Fibroblast of lung (primary cell): ENCODE measurements at regions not wholly inside any gene's neighbourhood (a gene's known extent, or its start where the extent isn't known, plus 50 kb on each side); places are given as distances from the start of the nearest gene placed in this dataset.
A peak's percentile ranks its signal among the peaks of the same experiment; 100 is the strongest.

Experiments
- DNase-seq, 2 donors: peaks; one replicate each; pipeline versions ENCODE4 v3.0.0 to v3.0.0-alpha.2; 2010; ENCODE audit warnings: low read depth in 2 of 2
- H2AFZ ChIP-seq: 2 replicates; pipeline ENCODE4 v1.5.1; 2012; ENCODE audit warnings: low read length, control low read depth, inconsistent platforms
- H3K27ac ChIP-seq: 2 replicates; pipeline ENCODE4 v1.5.1; 2011; ENCODE audit warnings: low read length, control low read depth; ENCODE audit not compliant: insufficient read depth
- H3K27me3 ChIP-seq: 2 replicates; pipeline ENCODE4 v1.5.1; 2011; ENCODE audit warnings: mild to moderate bottlenecking, low read length; ENCODE audit not compliant: control insufficient read depth, insufficient read depth
- H3K36me3 ChIP-seq: 2 replicates; pipeline ENCODE4 v1.5.1; 2011; ENCODE audit warnings: low read length; ENCODE audit not compliant: control insufficient read depth, insufficient read depth
- H3K4me1 ChIP-seq: 2 replicates; pipeline ENCODE4 v1.5.1; 2011; ENCODE audit warnings: low read length; ENCODE audit not compliant: control insufficient read depth, insufficient read depth; ENCODE audit errors: extremely low read depth
- H3K4me2 ChIP-seq: 2 replicates; pipeline ENCODE4 v1.5.1; 2011; ENCODE audit warnings: low read length, control low read depth; ENCODE audit not compliant: insufficient read depth; ENCODE audit errors: extremely low read depth
- H3K4me3 ChIP-seq, 4 experiments: fragments of 200-600 bp in 1 of 4; sonication (generic) in 1 of 4; replicated peaks in 1 of 4; 2 replicates each; pipeline ENCODE4 v1.5.1; 2011 to 2016; ENCODE audit warnings: low read length in 4 of 4, low read depth in 3 of 4, mild to moderate bottlenecking in 3 of 4, control low read depth in 2 of 4, inconsistent platforms in 1 of 4, mixed read lengths in 1 of 4; ENCODE audit not compliant: insufficient read depth in 1 of 4; ENCODE audit errors: control extremely low read depth in 1 of 4
- H3K79me2 ChIP-seq: 2 replicates; pipeline ENCODE4 v1.5.1; 2012; ENCODE audit warnings: mild to moderate bottlenecking, low read length, inconsistent platforms; ENCODE audit not compliant: control insufficient read depth, insufficient read depth
- H3K9ac ChIP-seq: 2 replicates; pipeline ENCODE4 v1.5.1; 2011; ENCODE audit warnings: mild to moderate bottlenecking, low read length, control low read depth; ENCODE audit not compliant: insufficient read depth
- H3K9me3 ChIP-seq: 2 replicates; pipeline ENCODE4 v1.5.1; 2012; ENCODE audit warnings: low read depth, low read length; ENCODE audit not compliant: control insufficient read depth, insufficient read depth
- H4K20me1 ChIP-seq: 2 replicates; pipeline ENCODE4 v1.5.1; 2011; ENCODE audit warnings: low read length; ENCODE audit not compliant: control insufficient read depth, insufficient read depth; ENCODE audit errors: extremely low read depth
- CTCF ChIP-seq, 2 donors: IDR thresholded peaks in 1 of 2; conservative IDR thresholded peaks in 1 of 2; 1 replicate in 1 of 2; 2 replicates in 1 of 2; pipeline ENCODE4 v1.5.1; 2011 to 2012; ENCODE audit warnings: low read length in 2 of 2, control low read depth in 1 of 2, inconsistent platforms in 1 of 2, low read depth in 1 of 2, mild to moderate bottlenecking in 1 of 2
- EZH2 ChIP-seq: IDR thresholded peaks from 2 replicates; pipeline ENCODE4 v1.5.1; 2012; ENCODE audit warnings: low read length, control low read depth, mild to moderate bottlenecking; ENCODE audit errors: missing control alignments

DNA sequence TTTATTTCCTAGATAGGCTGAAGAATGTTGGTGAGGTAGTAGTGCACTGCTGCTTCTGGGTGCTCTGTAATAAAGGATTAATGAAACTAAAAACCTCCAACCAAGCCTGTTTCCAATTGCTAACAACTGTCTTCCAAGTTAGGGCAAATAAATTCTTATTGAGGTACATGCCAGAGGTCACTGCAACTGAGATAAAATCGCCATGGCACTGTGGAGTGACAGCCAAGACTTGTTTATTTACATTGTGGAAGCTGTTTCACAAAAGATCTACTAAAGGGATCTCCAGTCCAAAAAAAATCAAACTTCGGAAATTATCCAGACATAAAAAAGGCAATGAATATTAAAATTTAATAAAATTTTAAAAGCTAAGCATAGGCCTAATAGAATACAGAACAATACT, 65.2 kb downstream of the HYCC1 start:
- Histone ChIP-seq H3K79me2 (no peaks in the 10 kb centered on the region), H3K4me3 (no peak overlapping the region), H3K27ac (no peak overlapping the region), H3K9ac (no peak overlapping the region), H3K36me3 (no peaks in the 10 kb centered on the region), H2AFZ (no peak overlapping the region), H3K4me1 (peaks cover 6% of the 10 kb centered on the region), H3K27me3 (no peaks in the 10 kb centered on the region), H4K20me1 (peaks cover 6% of the 10 kb centered on the region), H3K9me3 (no peaks in the 10 kb centered on the region), H3K4me2 (no peak overlapping the region)
- TF ChIP-seq EZH2 = no peak
- no peak for TF ChIP-seq CTCF (conservative IDR thresholded peaks at IDR 0.05 in 1 of 2, IDR thresholded peaks at IDR 0.05 in 1 of 2; ENCODE audit: low read depth in 1 of 2, low read length in 2 of 2)
- DNase-seq = no peak

GRCh38 chr7:22945584-22945983, 68.3 kb downstream of the HYCC1 start:
- TF ChIP-seq CTCF (conservative IDR thresholded peaks at IDR 0.05 in 1 of 2, IDR thresholded peaks at IDR 0.05 in 1 of 2; ENCODE audit: low read depth in 1 of 2, low read length in 2 of 2) (no peak), EZH2 (no peak)
- peaks cover 2% of the 10 kb centered on the region for H3K36me3 ChIP-seq
- no peaks in the 10 kb centered on the region for H3K79me2 ChIP-seq
- no peaks in the 10 kb centered on the region for H3K27me3 ChIP-seq
- H3K4me3 ChIP-seq = no peak overlapping the region
- H3K9ac ChIP-seq = no peak overlapping the region
- no peak overlapping the region for H2AFZ ChIP-seq
- peaks cover 6% of the 10 kb centered on the region for H4K20me1 ChIP-seq
- peak overlapping the region; percentile 26 for H3K27ac ChIP-seq
- peak overlapping the region; percentile 8 for H3K4me2 ChIP-seq
- DNase-seq = peak; percentile 23 to 81
- H3K9me3 ChIP-seq = no peaks in the 10 kb centered on the region
- peaks cover 7% of the 10 kb centered on the region for H3K4me1 ChIP-seq

DNA sequence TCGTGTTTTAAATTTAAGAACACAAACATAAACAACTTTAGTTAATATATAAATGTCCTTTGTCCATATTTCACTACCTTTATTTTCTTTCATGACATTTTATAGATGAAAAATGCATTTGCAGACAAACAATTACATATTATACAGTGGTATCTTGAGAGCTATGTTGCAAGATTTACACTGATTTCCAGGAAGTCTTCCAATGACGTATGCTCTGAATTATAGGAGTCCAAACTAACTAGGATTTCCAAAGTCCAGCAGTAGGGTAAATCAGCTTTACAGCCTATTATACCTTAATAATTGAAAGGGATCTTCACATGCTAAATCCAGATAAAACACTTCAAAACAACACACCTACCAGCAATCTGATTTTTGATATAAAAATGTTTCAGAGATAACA, 69.4 kb downstream of the HYCC1 start:
- H3K4me2 ChIP-seq = no peak overlapping the region
- TF ChIP-seq CTCF (conservative IDR thresholded peaks at IDR 0.05 in 1 of 2, IDR thresholded peaks at IDR 0.05 in 1 of 2; ENCODE audit: low read depth in 1 of 2, low read length in 2 of 2) (no peak), EZH2 (no peak)
- peaks cover 6% of the 10 kb centered on the region for H4K20me1 ChIP-seq
- peaks cover 2% of the 10 kb centered on the region for H3K36me3 ChIP-seq
- H3K4me1 ChIP-seq = peaks cover 7% of the 10 kb centered on the region
- no peak overlapping the region for H2AFZ ChIP-seq
- H3K27ac ChIP-seq = peak overlapping the region; percentile 35
- no peak overlapping the region for H3K9ac ChIP-seq
- H3K9me3 ChIP-seq = no peaks in the 10 kb centered on the region
- H3K27me3 ChIP-seq = no peaks in the 10 kb centered on the region
- DNase-seq = peak in 1 of 2 donors; percentile 86
- H3K4me3 ChIP-seq = no peak overlapping the region
- no peaks in the 10 kb centered on the region for H3K79me2 ChIP-seq
